Stimulated activated CD4-positive, alpha-beta T cell treated with anti-CD3 and anti-CD28 coated beads, Interleukin-12 subunit alpha, Interleukin-12 subunit beta, amount 100 ng/mL, for 4 hours (primary cell): ENCODE measurements at regions not wholly inside any gene's neighbourhood (a gene's known extent, or its start where the extent isn't known, plus 50 kb on each side); places are given as distances from the start of the nearest gene placed in this dataset.

Source experiments
- DNase-seq: peaks from one replicate; pipeline ENCODE4 v3.0.0-alpha.2; 2020

DNA sequence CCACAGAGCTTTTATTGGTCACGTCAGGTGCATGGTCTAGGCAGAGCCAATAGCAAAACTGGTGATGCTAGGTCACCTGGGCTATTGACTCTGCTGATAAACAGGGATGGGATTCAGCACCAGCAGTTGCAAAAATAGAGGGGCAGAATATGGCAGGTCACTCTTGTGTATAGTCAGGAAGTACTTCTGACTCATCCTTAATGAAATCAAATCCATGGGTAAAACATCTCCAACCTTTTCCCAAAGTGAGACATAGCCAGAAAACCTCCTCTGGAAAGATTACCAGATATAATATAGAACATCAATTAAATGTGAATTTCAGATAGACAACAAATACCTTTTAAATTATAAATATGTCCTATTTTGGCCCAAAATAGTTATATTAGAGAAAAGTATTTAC, 383.2 kb downstream of the METTL15 start:
- DNase-seq, result no peak

DNA sequence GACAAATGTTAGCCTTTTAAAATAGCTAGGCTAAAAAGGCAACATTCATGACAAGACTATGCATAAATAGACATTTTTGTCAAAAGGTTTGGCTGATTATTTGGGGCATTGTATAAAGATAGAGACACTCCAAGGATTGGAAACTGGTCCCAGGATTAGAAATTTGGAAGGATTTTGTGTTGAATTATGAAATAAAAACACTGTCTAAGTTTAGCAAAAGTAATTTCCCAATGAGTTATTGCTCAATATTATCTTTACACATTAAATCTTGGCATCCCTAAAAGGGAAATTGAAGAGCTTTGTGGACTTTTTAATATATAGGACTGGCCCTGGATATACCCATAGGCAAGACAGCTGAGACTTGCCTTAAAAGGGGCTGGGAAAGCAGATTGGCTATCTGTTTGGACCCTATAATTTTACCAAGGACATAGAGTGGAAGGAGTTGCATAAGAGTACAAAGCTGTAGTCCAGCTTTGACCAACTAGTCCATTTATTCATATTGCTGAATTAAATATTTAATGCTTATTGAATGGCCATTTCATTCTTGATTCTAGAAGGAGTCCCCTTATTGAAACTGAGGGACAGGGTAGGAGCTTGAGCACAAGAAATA, 382.7 kb downstream of the METTL15 start:
- DNase-seq, result no peak

DNA sequence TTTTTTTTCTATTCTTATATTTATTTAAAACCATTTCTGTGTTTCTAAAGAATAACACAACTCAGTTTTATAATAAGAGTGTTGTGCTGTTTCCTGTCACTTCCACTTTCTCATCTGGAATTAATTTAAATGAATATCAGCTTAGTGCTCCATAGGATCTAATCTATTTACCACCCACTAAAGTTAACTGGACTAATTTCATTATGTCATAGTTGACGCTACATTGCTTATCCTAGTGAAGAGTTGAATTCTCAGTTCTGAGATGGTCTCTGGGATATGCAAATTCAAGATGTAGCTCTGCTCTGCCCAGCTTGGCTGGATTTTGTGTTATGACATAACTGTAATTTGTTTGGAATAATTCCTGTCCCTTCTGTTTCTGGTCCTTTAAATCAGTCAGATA, 380.1 kb downstream of the METTL15 start:
- DNase-seq, result no peak

DNA sequence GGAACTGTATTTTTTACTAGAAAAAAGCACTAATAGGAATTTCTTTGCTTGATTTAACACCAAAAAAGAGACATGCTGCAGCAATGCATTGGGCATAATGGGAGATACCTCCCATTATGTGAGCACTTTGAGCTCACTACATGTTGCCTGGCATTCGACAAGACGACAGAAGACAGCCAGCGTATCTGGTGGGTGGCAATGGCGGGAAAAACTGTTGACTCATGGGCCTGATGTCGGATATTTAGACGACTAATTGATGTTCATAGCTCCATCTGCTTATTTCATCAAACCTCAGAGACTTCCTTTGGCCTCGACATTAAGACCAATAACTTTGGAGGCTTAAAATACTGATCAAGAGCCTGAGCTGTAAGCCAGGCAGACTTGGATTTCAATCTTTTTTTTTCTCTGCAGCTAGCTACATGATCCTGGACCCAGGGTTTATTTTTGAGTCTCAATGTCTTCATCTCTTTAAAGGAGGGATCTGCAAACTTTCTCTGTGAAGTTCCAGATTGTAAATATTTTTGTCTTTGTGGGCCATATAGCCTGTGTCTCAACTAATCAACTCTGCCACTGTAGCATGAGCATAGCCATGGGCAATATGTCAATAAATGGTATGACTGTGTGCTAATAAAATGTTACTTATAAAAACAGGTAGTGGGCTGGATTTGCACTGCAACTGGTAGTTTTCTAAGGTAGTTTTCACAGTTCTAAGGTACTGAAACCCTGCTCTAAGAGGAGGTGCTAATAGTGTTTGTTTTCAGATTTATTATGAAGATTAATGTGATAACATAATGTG, 375.1 kb downstream of the METTL15 start:
- DNase-seq, result no peak

DNA sequence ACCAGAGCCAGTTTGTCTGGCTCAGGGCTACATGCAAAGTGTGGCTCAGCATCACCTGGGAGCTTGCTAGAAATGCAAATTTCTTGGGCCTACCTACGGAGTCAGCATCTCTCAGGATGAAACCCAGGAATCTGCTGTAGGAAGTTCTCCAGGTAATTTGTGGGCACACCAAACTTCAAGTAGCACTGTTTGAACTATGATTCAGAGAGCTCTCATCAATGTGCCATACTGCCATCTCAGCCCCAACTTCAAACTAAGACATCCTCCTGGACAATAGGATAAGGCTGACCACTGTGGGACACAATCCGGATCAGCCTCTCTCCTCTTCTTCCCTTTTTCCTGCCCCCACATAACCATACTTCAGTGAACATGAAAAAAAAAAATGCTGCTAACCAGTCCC, 374.5 kb downstream of the METTL15 start:
- DNase-seq, result no peak

DNA sequence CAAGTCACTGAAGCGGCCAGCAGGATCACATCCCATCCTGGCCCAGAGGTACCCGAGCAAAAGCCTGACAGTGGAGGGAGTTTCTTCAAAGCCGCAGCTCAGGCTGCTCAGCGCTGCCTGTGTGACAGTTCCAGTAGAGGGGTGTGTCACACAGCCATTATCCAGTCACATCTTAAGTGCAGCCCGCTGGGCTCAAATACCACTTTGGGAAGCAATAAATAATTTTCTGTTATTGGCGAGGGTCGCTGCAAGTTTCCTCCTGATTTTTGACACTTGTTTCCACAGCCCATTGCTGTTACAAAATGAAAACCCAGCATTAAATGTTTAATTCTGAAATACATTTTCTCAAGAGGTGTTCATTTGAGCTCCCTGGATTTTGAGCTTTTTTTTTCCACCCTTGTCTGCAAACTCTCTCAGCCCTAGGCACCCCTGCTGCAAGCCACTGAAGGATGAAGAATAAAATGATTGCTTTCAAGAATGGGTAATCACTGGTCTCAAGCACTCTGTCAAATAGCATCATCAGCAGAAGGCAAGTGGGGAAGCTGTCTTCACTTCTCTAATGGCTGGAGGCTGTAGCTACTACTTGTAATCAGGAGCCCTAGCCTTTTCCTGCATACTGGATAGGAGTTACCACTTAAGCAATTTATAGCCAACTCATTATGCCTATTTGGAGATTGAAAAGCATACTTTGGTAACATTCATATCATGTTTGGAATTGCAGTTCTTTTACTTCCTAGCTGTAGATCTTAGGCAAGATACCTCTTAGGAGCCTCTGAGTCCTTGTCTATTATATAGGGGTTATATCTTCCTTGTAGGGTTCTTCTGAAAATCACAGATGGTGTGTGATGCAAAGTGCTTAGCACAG, 373.7 kb downstream of the METTL15 start:
- DNase-seq, result no peak

DNA sequence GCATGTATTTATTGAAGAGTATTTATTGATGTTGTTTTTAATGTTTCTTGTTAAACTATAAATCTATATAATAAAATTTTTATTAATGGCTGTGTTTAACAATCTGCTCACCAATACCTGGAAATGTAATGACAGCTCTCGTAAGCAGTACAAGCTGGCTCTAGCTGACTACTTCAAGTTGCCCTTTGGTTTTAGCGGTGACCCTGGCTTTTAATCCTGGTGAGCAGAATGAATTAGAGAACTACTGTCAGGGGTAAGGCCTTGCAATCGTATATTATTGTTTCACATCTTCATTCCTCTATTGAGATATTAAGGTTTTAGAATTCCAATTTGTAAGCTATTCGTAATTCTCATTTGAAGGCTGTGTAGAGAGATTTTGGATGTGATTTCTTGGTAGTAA, 372.2 kb downstream of the METTL15 start:
- DNase-seq, result no peak

DNA sequence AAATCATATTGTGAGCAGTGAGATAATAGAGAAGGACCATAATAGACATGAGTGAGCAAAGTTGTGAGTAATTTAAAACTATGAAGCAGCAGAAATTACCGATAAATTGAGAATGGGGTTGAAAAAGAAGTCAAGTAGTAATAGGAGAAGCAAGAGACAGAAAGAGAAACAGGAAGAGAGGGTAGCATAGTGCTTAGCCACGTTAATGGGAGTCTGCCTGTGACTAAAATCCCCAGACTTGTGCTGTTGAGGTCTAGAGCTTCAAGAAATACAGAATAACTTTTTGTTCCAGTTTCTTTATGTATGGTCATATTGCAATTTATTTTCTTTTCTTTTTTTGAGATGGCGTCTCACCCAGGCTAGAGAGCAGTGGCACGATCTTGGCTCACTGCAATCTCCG, 368.7 kb downstream of the METTL15 start:
- no peak for DNase-seq

DNA sequence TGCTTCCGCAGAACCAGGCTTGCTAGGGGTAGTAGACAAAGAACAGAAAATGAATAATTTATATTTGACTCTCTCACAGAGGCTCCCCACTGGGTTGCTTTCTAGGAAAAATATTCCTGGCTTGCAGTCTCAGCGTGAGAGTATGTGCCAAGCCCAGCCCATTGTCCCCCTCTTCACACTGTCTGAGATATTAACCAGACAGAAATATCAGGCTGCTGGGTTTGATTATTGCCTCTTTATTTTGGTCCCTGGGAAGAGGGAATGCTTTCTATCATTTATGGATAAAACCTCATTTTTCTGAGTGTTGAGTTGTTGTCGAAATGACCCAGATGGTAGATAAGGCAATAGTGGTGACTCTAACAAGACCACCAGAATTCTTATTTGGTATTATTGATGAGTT, 367.9 kb downstream of the METTL15 start:
- no peak for DNase-seq

DNA sequence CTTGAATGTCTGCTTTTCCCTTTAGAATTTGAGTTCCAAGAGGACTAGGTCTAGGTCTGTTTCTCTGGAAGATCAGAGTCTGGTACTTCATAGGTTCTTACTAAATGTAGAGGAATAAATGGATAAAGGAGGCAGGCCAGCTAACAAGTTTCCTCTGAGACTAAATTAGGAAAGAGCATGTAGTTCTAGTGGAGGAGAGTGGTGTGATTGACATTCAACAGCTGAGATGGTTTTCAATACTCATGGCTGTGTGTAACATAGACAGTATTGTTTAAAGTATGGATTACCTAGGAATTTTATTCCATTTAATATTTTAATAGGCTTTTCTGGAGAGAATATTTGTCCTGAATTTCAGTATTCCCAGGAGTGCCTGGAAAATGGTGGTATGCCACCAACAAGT, 364.7 kb downstream of the METTL15 start:
- no peak for DNase-seq

DNA sequence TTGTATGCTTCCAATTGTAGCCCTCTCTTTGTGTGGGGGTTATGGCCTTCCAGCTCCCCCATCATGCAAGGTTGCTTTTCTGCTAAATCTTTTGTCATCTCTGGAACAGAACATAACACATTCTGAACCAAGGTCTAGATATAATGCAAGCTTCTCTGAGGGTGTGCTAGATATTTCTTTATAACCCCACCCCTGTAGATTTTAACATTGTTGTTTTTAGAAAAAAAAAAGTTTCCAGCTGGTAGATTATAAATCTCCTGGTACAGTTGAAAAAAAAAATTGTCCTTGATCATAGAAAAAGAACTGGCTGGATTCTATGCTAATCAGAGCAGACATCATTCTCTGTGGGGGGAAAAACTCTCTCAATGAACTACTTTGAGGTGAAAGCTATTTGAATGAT, 363.3 kb downstream of the METTL15 start:
- DNase-seq, result no peak

DNA sequence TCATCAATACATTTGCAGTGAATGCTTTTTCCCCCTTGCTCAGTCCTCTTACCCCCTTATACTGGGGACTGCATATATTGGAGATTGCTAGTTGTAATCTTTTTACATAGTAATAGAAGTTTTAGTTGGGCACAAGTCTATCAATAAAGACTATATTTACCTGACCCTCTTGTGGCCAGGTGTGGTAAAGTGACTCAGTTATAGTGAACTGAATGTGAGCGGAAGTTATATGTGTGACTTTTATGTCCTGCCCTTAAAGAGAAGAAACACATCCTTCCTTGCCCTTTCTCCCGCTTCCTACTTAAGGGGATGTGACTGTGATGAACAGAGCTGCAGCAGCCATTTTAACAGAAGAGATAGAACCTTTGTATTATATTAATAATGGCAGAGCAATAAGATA, 362.0 kb downstream of the METTL15 start:
- DNase-seq, result no peak

DNA sequence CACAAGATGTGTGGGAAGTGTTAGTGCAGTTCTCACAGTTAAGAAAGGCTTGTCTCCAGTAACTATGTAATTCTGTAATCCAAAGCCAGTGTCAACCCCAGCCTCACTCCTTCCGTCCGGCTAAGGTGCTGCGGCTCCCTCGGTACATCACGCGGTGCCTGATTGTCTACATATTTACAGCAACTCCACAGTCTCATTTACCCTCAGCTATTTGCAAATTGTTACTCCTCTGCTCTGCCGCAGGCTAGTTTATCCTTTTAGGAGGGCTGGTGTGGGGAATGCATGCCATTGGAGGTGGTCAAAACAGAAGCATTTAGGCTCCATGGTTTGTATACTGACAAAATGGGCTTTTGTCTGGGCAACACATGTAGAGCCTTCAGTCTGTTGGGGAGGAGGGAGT, 358.3 kb downstream of the METTL15 start:
- no peak for DNase-seq

DNA sequence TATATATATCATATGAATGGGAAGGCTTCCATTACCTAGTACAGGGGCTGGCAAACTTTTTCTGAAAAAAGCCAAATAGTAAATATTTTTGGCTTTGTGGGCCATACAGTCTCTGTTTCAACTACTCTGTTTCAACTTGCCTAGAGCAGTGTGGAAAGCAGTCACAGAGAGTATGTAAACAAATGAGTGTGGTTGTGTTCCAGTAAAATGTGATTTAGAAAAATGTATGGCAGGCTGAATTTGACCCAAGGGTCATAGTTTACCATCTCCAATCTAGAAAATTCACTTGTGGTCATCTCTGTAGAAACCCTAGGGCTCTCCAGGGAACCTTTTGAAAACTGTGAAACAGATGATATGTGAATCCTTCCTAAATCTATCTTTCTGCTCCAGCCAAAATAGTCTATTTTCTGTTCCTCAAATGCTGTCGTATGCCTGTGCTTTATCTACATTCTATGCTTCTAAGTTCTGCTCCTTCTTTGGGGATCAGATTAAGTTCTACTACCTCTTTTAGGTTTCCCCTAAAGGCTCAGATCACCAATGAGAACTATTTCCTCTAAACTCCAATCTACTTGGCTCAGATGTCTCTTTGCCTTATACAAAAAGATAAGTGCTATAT, 356.2 kb downstream of the METTL15 start:
- no peak for DNase-seq

DNA sequence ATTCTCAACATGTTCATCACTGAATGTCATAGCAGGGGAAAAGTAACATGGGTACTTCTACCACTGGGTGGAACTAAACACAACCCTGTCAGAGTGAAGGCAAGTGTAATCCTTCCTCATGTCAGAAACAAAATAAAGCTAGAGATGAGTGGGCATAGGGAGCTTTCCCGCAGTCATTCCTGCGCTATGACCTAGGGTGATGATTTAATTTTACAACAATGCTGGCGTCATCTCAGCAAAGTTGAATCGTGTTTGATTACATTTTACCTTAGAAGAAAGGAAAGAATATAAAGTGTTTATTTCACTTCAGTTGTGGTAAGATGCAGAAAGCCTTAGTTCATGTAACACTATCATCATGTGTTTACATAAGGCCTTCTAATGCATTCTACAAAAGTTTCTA, 355.6 kb downstream of the METTL15 start:
- DNase-seq, result no peak

DNA sequence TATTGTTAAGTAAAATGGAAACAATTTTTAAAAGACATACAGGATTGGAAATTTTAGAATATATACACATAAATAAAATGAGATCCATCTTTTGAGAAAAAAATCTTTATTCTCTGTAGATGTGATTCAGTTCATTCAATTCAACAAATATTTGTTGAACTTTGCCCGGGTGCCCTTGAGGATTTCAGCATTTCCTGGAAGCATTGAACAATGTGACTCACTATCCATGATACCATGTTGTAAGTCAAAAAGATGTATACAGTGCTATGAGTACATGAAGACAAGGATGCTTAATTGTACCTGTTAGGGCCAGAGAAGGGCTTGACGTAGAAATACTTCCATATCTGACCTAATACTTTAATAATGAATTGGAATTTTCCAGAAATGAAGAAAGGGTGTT, 353.7 kb downstream of the METTL15 start:
- DNase-seq, result no peak

DNA sequence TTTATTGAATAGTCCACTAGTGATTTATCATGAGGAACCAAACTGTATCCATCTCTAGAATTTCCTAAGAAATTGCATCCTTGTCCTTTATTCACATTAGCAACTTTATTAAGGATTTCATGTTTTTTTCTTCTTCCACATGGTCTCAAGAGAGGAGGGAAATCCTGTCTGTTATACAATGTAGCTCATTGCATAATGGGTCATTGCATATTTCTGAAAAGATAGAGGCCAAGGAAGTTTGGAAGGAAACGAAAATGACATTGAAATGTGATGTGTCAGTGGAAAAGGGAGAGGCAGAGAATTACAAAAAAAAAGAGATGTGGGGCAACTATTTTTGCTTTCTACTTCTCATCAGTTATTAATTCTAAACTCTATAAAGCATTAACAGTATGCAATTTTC, 353.1 kb downstream of the METTL15 start:
- DNase-seq, result no peak

DNA sequence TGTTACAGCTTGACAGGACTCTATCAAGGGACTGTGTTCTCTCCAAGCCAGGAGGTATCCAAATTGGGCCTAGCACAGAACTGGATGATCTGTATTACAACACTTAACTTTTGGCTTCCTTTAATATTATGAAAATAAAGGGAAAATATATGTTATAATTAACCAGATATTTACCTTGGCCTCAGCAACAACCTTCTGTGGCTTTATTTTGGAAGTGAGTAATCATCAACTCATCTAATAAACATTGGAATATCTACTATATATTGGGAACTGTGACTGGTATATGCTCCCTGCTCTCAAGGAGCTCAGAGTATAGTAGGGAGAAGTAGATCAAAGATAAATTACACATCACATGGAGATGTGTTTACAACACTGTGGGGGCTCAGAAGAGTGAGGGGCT, 352.2 kb downstream of the METTL15 start:
- DNase-seq, result no peak

DNA sequence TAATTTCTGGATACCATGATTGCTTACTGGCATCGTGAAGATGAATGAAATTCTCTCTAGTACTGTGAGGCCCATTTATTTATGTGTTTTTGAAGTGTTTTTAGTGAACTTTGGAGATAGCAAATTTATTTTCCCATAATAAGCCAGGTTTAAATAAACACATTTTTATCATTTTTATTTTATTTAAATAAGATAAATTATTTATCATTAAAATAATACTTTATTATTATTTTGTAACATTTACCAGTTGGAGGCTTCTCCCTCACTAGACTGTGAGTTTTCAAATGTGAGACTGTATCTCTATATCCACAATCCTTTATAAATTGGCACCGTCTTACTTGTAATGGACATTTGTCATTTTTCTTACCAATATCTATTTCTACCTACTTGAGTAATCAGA, 351.7 kb downstream of the METTL15 start:
- no peak for DNase-seq

DNA sequence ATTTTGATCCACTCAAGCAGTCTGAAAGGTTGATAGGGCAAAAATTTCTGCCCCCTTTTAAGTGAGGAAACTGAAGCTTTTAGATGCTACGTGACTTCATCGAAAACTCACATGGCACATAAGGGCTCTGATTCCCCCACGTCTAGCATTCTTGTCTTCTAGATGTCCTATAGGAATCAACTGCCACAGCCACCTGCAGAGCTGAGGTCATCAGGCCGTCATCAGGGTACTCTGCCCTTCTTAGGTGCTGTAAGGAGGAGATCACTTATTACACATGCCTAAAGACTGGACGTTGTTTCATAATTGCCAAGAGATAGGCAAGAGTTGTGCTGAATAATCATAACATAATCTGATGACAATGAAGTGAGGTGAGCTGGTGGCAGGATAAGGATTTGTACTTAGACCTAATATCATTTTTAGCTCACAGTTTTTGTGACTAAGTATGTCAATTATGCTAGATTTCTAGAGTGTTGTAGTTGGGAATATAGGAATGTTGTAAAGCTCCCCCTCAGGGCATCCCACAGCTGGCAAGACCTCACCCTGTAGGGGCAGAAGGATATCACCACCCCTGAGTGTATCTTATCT, 349.4 kb downstream of the METTL15 start:
- no peak for DNase-seq

DNA sequence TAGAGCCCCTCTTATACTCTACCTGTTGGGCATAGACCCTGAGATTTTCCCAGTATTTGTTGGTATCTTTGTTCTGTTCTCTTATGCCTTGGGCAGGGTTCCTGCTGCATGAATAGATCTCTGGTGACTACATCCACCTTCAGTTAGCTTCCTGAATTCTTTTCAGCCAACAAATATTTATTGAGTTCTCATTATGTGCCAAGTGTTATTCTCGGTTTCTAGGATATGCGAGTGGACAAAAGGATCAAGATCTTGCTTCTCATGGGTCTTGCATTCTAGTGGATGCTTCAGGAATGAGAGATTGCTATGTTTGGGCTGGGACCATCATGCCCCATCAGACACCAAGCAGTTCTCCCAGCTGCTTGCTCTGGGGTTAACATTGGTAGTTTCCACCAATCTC, 340.0 kb downstream of the METTL15 start:
- no peak for DNase-seq

DNA sequence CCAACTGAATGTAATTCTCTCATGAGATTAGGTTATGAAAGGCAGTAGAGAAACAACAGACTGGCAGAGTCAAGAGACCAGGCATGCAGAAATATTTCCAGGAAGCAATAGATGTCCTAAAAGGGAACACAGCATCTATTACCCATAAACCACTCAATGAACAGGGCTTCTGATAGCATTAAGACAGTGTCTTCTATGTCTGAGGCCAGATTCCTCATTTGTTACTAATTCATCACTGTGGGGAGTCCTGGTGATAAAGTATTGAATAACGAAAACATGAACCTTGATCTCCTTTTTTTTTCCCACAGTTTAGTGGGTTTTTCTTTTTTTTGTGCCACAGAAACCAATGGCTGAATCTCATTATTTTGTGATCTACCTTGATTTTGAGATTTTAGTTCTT, 339.0 kb downstream of the METTL15 start:
- no peak for DNase-seq

DNA sequence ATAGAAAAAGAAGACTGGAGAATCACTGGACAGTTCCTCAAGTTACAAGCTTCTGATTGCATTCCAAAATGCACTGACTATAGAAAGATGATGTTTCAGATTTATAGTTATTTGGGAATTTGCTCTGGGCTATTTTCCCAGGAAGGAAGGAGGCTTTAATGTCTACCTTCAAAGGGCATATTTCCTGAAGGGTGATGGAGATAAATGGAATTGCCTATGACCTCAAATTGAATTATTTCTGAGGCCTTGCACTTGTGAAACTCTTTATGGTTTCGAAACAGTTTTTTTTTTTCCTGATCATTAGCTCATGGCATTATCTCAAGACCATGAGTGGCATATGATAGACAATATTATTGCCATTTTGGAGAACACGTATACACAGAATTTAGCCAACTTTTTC, 333.9 kb downstream of the METTL15 start:
- DNase-seq, result no peak
